ENCODE measurements at regions not wholly inside any gene's neighbourhood (a gene's known extent, or its start where the extent isn't known, plus 50 kb on each side); places are given as distances from the start of the nearest gene placed in this dataset.

- TF ChIP-seq EZH2phosphoT487 (IDR thresholded peaks at IDR 0.05; ENCODE audit: borderline replicate concordance) = no peak
- TF ChIP-seq, protein P1, sequence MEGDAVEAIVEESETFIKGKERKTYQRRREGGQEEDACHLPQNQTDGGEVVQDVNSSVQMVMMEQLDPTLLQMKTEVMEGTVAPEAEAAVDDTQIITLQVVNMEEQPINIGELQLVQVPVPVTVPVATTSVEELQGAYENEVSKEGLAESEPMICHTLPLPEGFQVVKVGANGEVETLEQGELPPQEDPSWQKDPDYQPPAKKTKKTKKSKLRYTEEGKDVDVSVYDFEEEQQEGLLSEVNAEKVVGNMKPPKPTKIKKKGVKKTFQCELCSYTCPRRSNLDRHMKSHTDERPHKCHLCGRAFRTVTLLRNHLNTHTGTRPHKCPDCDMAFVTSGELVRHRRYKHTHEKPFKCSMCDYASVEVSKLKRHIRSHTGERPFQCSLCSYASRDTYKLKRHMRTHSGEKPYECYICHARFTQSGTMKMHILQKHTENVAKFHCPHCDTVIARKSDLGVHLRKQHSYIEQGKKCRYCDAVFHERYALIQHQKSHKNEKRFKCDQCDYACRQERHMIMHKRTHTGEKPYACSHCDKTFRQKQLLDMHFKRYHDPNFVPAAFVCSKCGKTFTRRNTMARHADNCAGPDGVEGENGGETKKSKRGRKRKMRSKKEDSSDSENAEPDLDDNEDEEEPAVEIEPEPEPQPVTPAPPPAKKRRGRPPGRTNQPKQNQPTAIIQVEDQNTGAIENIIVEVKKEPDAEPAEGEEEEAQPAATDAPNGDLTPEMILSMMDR (conservative IDR thresholded peaks at IDR 0.05; ENCODE audit: low read length) = no peak
- Histone ChIP-seq H3K9ac (ENCODE audit: low read depth, low read length, poor library complexity, severe bottlenecking) (no peak overlapping the region), H3K4me3 (ENCODE audit: low read length, poor library complexity, severe bottlenecking) (no peak overlapping the region), H2AFZ (ENCODE audit: low read length) (no peak overlapping the region), H3K4me2 (ENCODE audit: low read depth, low read length, poor library complexity, severe bottlenecking) (no peak overlapping the region), H3K36me3 (ENCODE audit: insufficient read depth, low read length) (no peaks in the 10 kb centered on the region), H3K4me1 (ENCODE audit: insufficient read depth, low read length, poor library complexity, severe bottlenecking) (no peaks in the 10 kb centered on the region), H3F3A (ENCODE audit: low read depth) (no peaks in the 10 kb centered on the region), H3K9me3 (ENCODE audit: insufficient read depth, low read depth, low read length) (peaks cover 3% of the 10 kb centered on the region), H4K20me1 (ENCODE audit: insufficient read depth, low read length, poor library complexity, severe bottlenecking) (no peaks in the 10 kb centered on the region), H3K27me3 (ENCODE audit: insufficient read depth, low read length, poor library complexity, severe bottlenecking) (no peaks in the 10 kb centered on the region), H3K79me2 (ENCODE audit: insufficient read depth, low read length) (no peaks in the 10 kb centered on the region), H3K9me2 (replicated peaks; ENCODE audit: low read depth, low read length) (no peaks in the 10 kb centered on the region)
These were observed 136.1 kb upstream of the CDK6 start for GRCh38 chr7:92972441-92972840.

- Histone ChIP-seq H3K4me2 (ENCODE audit: low read depth, low read length, poor library complexity, severe bottlenecking) (no peak overlapping the region), H3K36me3 (ENCODE audit: insufficient read depth, low read length) (no peaks in the 10 kb centered on the region), H3K9me2 (replicated peaks; ENCODE audit: low read depth, low read length) (no peaks in the 10 kb centered on the region)
These were observed 132.7 kb upstream of the CDK6 start for GRCh38 chr7:92969061-92969460.

GRCh38 chr7:92968502-92968901 is 132.1 kb upstream of the CDK6 start:
- Histone ChIP-seq H3F3A (ENCODE audit: low read depth) (no peaks in the 10 kb centered on the region), H3K79me2 (ENCODE audit: insufficient read depth, low read length) (no peaks in the 10 kb centered on the region), H3K9me2 (replicated peaks; ENCODE audit: low read depth, low read length) (no peaks in the 10 kb centered on the region), H2AFZ (ENCODE audit: low read length) (no peak overlapping the region), H3K4me1 (ENCODE audit: insufficient read depth, low read length, poor library complexity, severe bottlenecking) (no peaks in the 10 kb centered on the region), H4K20me1 (ENCODE audit: insufficient read depth, low read length, poor library complexity, severe bottlenecking) (no peaks in the 10 kb centered on the region), H3K4me3 (ENCODE audit: low read length, poor library complexity, severe bottlenecking) (no peak overlapping the region), H3K4me2 (ENCODE audit: low read depth, low read length, poor library complexity, severe bottlenecking) (no peak overlapping the region), H3K9me3 (ENCODE audit: insufficient read depth, low read depth, low read length) (no peaks in the 10 kb centered on the region; the same call in 1 of the 2 replicates), H3K9ac (ENCODE audit: low read depth, low read length, poor library complexity, severe bottlenecking) (no peak overlapping the region), H3K27me3 (ENCODE audit: insufficient read depth, low read length, poor library complexity, severe bottlenecking) (no peaks in the 10 kb centered on the region), H3K36me3 (ENCODE audit: insufficient read depth, low read length) (no peaks in the 10 kb centered on the region)
- TF ChIP-seq, protein P1 (conservative IDR thresholded peaks at IDR 0.05; ENCODE audit: low read length) = no peak
- TF ChIP-seq EZH2phosphoT487 (IDR thresholded peaks at IDR 0.05; ENCODE audit: borderline replicate concordance) = no peak

More at GRCh38 chr7:92969061-92969460, 132.7 kb upstream of the CDK6 start:
- no peaks in the 10 kb centered on the region for H3K4me1 ChIP-seq (ENCODE audit: insufficient read depth, low read length, poor library complexity, severe bottlenecking)
- H3F3A ChIP-seq (ENCODE audit: low read depth) = no peaks in the 10 kb centered on the region
- no peak overlapping the region for H3K9ac ChIP-seq (ENCODE audit: low read depth, low read length, poor library complexity, severe bottlenecking)
- no peak overlapping the region for H3K4me3 ChIP-seq (ENCODE audit: low read length, poor library complexity, severe bottlenecking)
- no peaks in the 10 kb centered on the region for H3K79me2 ChIP-seq (ENCODE audit: insufficient read depth, low read length)
- no peak for TF ChIP-seq EZH2phosphoT487 (IDR thresholded peaks at IDR 0.05; ENCODE audit: borderline replicate concordance)
- TF ChIP-seq, protein P1 (conservative IDR thresholded peaks at IDR 0.05; ENCODE audit: low read length) = no peak
- H3K9me3 ChIP-seq (ENCODE audit: insufficient read depth, low read depth, low read length) = no peaks in the 10 kb centered on the region; the same call in 1 of the 2 replicates
- no peaks in the 10 kb centered on the region for H4K20me1 ChIP-seq (ENCODE audit: insufficient read depth, low read length, poor library complexity, severe bottlenecking)
- no peak overlapping the region for H2AFZ ChIP-seq (ENCODE audit: low read length)
- no peaks in the 10 kb centered on the region for H3K27me3 ChIP-seq (ENCODE audit: insufficient read depth, low read length, poor library complexity, severe bottlenecking)

Measured in Loucy (cell line).